Activated naive CD8-positive, alpha-beta T cell treated with anti-CD3 and anti-CD28 coated beads, Interleukin-2, amount 10 ng/mL, durations not matched to agents 7 days and 5 days (primary cell): ENCODE measurements at regions not wholly inside any gene's neighbourhood (a gene's known extent, or its start where the extent isn't known, plus 50 kb on each side); places are given as distances from the start of the nearest gene placed in this dataset.
"Not testable (repeated sequence)": the region's sequence is repeated elsewhere in the genome, so short reads cannot be mapped to it uniquely, and the experiment has no call there.

Experiments used
- ATAC-seq: fragments of 150-1000 bp; cut with Tn5 transposase; one replicate; pipeline ENCODE4 v1.10.0; 2021; ENCODE audit warnings: low read depth, moderate library complexity
- POLR2A ChIA-PET: fragments of 350-600 bp; sonication (Branson Sonifier 250); formaldehyde crosslinking; loops from one replicate; lab custom pipeline; 2021; ENCODE audit warnings: antibody characterized with exemption; lab: Charles Lee
- DNase-seq: peaks from one replicate; pipeline ENCODE4 v3.0.0; 2021
- H3K27ac Mint-ChIP-seq: one replicate; pipeline ENCODE4 v1.8.0; 2022; ENCODE audit warnings: mild to moderate bottlenecking, mixed read lengths
- H3K27me3 Mint-ChIP-seq: one replicate; pipeline ENCODE4 v1.8.0; 2022; ENCODE audit warnings: mild to moderate bottlenecking, moderate library complexity, mixed read lengths
- H3K36me3 Mint-ChIP-seq: one replicate; pipeline ENCODE4 v1.8.0; 2021; ENCODE audit warnings: mild to moderate bottlenecking, mixed read lengths
- H3K4me1 Mint-ChIP-seq: one replicate; pipeline ENCODE4 v1.8.0; 2021; ENCODE audit warnings: mixed read lengths
- H3K4me3 Mint-ChIP-seq: one replicate; pipeline ENCODE4 v1.8.0; 2022; ENCODE audit warnings: mild to moderate bottlenecking, moderate library complexity, mixed read lengths
- H3K9me3 Mint-ChIP-seq: one replicate; pipeline ENCODE4 v1.8.0; 2021; ENCODE audit warnings: mixed read lengths

DNA sequence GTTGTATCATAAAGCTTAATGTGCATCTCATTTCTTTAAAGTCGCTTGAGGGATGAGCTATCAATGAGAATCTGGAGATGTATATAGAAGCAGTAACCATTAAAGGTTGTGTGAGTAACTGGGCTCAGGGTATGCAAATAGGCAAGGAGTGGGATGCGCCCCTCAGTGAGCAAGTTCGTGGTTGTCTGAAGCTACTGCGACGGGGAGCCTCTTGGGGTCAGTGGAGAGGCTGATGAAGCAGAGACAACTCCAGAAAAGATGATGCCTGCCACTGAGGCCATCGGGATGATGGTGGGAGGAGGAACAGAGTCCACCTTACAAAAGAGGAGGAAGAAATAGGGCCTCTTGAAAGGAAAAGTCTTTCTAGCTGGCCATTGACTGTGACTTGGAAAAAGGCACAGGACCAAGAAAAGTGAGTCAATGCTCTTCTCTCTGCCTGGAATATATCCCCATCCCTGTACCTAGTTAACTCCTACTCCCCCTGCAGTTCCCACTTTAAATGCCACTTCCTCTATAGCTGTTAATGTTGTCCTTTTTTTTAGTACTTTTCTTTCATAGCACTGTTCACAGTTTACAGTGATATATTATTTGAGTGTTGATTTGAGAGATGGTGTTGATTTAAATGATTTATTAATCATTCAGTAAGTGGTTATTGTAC, 51.4 kb upstream of the LSM6 start:
- POLR2A ChIA-PET = no interaction called here
- ATAC-seq = no peak
- H3K36me3 Mint-ChIP-seq = no peaks in the 10 kb centered on the region

DNA sequence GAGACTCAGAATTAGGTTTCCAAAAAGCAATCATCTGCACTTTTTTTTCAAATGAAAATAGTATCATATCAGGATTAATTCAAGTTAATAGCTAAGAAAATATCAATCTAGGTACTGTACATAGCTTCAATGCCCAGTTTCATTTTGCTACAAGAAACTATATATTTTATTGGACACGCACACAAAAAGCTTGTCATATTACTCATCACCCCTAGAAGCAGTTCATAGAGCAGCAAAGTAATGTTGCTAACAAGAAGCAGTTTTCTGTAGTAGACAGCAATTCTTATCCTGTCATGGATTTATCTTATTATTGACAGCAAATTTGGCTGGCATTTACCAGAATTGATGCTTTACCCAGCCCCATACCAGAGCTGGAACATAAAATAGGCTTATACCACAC, 52.3 kb upstream of the LSM6 start:
- Mint-ChIP-seq H3K4me1 (no peaks in the 10 kb centered on the region), H3K36me3 (no peaks in the 10 kb centered on the region), H3K9me3 (no peaks in the 10 kb centered on the region), H3K27ac (no peak overlapping the region), H3K27me3 (peaks cover 3% of the 10 kb centered on the region), H3K4me3 (no peak overlapping the region)
- POLR2A ChIA-PET = no interaction called here
- ATAC-seq (no peak), DNase-seq (no peak)

More for the DNA sequence above, 51.4 kb upstream of the LSM6 start:
- no peaks in the 10 kb centered on the region for H3K9me3 Mint-ChIP-seq
- no peak overlapping the region for H3K4me3 Mint-ChIP-seq
- no peak overlapping the region for H3K27ac Mint-ChIP-seq
- peaks cover 3% of the 10 kb centered on the region for H3K27me3 Mint-ChIP-seq
- no peak for DNase-seq
- no peaks in the 10 kb centered on the region for H3K4me1 Mint-ChIP-seq

DNA sequence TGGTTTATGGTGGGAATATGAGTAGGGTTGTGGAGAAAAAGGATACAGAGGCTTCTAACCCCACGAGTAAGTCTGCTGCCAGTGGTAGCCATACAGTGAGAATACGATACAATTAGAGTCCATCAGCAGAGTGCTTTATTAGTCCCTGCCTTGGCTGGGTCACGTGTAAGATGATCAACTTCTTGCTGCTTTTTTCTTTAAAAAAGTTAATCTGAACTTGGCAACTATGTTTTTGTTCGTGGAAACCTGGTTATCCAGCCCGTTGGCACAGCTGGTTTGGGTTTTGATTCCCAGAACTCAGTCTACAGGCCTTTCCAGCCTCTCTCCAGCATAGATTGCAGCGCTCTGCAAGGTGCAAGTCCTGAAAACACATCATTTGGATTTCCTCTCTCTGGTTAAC, 53.1 kb upstream of the LSM6 start:
- ATAC-seq = no peak
- Mint-ChIP-seq H3K4me3 (no peak overlapping the region), H3K9me3 (no peaks in the 10 kb centered on the region), H3K36me3 (no peaks in the 10 kb centered on the region), H3K27me3 (peaks cover 3% of the 10 kb centered on the region), H3K27ac (no peak overlapping the region), H3K4me1 (no peaks in the 10 kb centered on the region)
- POLR2A ChIA-PET = no interaction called here
- DNase-seq = no peak

DNA sequence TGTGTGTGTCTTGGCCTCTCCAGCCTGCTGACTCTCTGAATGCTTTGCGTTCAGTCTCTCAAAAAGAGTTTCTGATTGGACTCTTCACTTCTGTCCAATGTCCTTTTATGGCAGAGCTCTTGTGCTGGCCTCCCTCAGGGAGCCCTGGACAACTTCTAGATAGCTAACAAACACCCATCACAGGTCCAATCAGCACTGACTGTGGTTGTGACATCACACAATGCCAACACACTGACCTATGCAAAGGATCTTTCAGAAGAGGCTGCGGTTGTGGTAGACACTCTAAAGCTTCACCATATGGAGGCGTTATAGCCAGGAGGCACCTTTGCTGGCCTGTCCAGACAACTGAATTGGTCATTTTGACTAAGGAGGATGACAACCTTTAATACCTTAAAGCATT, 53.8 kb upstream of the LSM6 start:
- no peaks in the 10 kb centered on the region for H3K36me3 Mint-ChIP-seq
- H3K27me3 Mint-ChIP-seq = peaks cover 3% of the 10 kb centered on the region

DNA sequence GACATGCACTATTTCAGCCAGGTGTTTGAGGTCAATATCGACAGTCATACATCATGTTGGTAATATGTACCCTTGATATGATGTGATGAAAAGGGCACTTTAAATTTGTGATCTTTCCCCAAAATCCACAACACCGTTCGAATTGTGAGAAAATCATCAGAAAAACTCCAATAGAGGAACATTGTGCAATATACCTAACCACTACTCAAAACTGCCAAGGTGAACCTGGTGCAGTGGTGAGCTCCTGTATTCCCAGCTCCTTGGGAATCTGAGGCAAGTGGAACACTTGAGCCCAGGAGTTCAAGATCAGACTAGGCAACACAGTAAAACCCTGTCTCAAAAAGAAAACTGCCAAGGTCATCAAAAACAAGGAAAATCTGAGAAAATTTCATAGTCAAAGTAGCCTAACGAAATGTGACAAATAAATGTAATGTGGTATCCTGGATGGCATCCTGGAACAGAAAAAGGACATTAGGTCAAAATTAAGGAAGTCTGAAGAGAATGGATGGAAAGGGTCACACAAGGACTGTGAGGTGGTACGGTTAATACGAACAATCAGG, 55.6 kb upstream of the LSM6 start:
- Mint-ChIP-seq H3K4me1 (no peaks in the 10 kb centered on the region), H3K27ac (no peak overlapping the region), H3K36me3 (no peaks in the 10 kb centered on the region), H3K27me3 (peaks cover 5% of the 10 kb centered on the region), H3K4me3 (no peak overlapping the region), H3K9me3 (no peaks in the 10 kb centered on the region)
- DNase-seq = no peak
- POLR2A ChIA-PET = no interaction called here
- ATAC-seq = no peak

More for the DNA sequence above, 53.8 kb upstream of the LSM6 start:
- no peak for ATAC-seq
- POLR2A ChIA-PET = no interaction called here
- Mint-ChIP-seq H3K27ac (no peak overlapping the region), H3K4me1 (no peaks in the 10 kb centered on the region), H3K9me3 (no peaks in the 10 kb centered on the region), H3K4me3 (no peak overlapping the region)
- DNase-seq = no peak

DNA sequence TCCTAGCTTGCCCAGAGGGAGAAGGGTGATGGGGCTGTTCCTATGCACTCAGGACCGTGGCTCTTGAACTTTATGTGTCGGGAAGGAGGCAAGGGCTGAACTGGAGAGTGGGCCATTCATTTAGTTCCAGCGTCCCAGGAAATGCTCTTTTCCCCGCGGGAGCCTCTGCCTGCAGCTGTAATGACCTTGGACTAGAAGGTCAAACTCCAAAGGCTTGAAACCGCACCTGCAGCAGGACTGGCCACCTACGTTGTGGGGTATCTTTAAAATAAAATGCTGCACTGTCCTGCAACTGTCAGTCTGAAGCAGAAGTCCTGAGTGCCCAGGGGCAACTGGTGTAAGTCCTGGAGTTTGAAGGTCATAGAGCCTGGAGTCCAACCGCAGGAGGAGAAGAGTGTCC, 61.5 kb upstream of the LSM6 start:
- peaks cover 4% of the 10 kb centered on the region for H3K27me3 Mint-ChIP-seq
- no peaks in the 10 kb centered on the region for H3K4me1 Mint-ChIP-seq
- H3K36me3 Mint-ChIP-seq = no peaks in the 10 kb centered on the region
- POLR2A ChIA-PET = no interaction called here
- DNase-seq (no peak), ATAC-seq (no peak)
- H3K27ac Mint-ChIP-seq = no peak overlapping the region
- H3K4me3 Mint-ChIP-seq = no peak overlapping the region
- H3K9me3 Mint-ChIP-seq = no peaks in the 10 kb centered on the region

DNA sequence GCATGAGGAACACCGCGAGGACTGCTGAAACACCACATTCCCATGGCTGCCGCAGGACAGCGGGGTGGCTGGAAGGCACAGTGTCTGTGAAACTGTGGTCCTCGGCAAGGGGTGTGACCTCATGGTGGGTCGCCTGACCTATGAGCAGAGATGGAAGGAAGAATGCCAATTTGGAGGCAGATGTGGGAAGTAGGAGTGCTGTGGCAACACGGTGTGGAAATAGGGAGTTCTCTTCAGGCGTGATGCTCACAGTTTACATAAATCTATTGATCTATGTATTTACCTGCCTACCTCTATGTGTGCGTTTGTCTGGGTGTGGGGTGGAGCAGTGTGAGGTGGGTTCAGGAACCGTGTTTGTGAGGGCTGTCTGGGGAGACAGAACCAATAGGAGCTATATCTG, 62.3 kb upstream of the LSM6 start:
- Mint-ChIP-seq H3K4me1 (no peaks in the 10 kb centered on the region), H3K36me3 (no peaks in the 10 kb centered on the region), H3K9me3 (no peaks in the 10 kb centered on the region), H3K4me3 (no peak overlapping the region), H3K27me3 (peaks cover 7% of the 10 kb centered on the region), H3K27ac (no peak overlapping the region)
- POLR2A ChIA-PET = no interaction called here
- ATAC-seq (no peak), DNase-seq (no peak)

DNA sequence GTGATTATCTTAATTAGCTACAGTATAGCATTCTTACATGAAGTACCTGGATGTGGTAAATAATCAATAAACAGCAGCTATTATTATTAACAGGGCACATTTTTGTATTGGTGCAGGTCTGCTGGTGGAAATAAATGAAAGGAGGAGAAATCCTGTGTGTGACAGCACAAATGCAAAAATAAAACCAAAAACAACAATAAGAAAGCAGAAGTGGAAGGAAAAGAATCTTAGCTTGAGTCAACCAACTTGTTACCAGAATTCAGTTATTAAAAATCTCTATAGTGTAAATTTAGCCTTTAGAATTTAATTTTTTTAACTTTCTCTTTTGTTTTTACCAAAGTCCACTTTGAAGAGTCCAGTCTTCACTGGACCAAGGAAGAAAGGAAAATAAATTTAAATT, 63.1 kb upstream of the LSM6 start:
- Mint-ChIP-seq H3K36me3 (no peaks in the 10 kb centered on the region), H3K27me3 (peaks cover 7% of the 10 kb centered on the region), H3K4me1 (no peaks in the 10 kb centered on the region)

DNA sequence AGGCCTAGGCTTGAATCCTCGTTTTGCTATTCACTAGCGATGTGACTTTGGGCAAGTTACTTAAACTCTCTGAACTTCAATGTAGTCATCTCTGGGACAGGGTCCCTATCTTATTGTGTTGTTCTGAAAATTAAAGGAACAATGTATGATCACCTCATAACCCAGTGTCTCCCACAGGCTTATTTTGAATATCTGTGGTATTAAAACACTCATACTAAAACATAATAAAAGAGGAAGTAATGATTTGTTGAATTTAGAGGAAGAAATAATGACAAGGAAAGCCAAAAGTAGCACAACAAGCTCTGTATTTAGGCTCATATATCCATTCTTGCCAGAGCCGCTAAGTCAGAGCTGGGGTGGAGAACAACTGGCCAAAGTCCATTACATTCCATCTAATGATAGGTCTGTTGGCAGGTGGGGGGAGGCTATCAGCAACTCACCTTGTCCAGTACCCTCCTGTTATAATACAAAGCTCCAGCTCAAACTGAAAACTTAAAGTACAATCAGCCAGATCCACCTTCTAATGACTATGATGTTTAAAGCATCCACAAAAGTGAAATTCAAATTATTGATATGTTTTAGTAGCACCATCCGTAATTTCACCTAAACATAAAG, 64.5 kb upstream of the LSM6 start:
- DNase-seq (no peak), ATAC-seq (no peak)
- POLR2A ChIA-PET = no interaction called here
- Mint-ChIP-seq H3K36me3 (no peaks in the 10 kb centered on the region), H3K27me3 (peaks cover 5% of the 10 kb centered on the region), H3K9me3 (no peaks in the 10 kb centered on the region), H3K4me3 (no peak overlapping the region), H3K4me1 (no peaks in the 10 kb centered on the region), H3K27ac (no peak overlapping the region)

More for the DNA sequence above, 63.1 kb upstream of the LSM6 start:
- H3K9me3 Mint-ChIP-seq = no peaks in the 10 kb centered on the region
- H3K27ac Mint-ChIP-seq = no peak overlapping the region
- H3K4me3 Mint-ChIP-seq = no peak overlapping the region
- DNase-seq (no peak), ATAC-seq (no peak)
- POLR2A ChIA-PET = no interaction called here

DNA sequence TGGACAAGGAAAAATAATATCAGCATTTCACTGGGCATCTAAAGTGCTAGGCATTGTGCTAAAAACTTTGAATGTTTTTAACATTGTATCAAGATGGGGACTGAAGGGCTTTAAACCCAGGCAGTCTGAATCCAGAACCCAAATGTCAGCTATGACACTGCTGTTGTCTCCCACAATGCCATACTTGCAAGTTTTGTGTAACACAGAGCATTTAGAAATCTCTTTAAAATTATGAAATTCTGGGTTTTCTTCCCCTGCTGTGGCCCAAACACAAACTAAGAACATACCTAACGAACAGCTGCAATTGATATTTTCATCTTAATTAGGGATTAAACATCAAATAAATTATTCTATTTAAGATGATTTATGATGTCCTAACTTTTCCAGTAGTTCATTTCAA, 66.8 kb upstream of the LSM6 start:
- H3K4me1 Mint-ChIP-seq = no peaks in the 10 kb centered on the region
- no peak overlapping the region for H3K27ac Mint-ChIP-seq
- ATAC-seq (no peak), DNase-seq (no peak)
- POLR2A ChIA-PET = no interaction called here
- H3K27me3 Mint-ChIP-seq = peaks cover 5% of the 10 kb centered on the region
- no peaks in the 10 kb centered on the region for H3K36me3 Mint-ChIP-seq
- no peak overlapping the region for H3K4me3 Mint-ChIP-seq
- H3K9me3 Mint-ChIP-seq = no peaks in the 10 kb centered on the region

DNA sequence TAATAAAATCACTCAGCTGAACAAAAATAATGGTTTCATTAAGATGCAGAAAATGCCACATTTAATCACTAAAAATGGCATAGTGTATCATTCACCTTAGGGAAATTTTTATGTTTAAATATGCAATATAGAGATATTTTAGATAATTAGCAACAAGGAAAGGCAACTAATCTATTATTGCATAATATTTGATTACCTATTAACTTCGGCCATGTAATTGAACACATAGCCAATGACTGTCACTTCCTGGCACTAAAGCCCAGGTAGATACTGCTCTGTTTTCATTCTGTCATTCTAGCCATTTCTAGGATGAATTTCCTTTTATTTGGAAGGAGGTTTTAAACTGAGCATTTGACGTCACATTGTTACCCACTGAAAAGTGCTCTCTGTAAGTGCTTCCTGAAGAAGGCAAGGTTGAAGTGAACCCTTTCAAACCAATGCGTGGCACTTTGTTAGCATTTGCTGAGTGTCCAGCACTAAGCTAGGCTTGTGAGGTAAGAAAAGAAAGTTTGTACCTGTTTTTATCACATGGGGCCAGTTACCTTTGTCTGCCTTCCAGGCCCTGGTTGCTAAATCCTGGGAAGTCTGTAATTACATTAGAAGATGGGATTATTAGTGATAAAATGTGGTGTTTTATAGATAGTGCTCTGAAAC, 67.8 kb upstream of the LSM6 start:
- no peaks in the 10 kb centered on the region for H3K36me3 Mint-ChIP-seq
- POLR2A ChIA-PET = no interaction called here
- ATAC-seq = no peak

DNA sequence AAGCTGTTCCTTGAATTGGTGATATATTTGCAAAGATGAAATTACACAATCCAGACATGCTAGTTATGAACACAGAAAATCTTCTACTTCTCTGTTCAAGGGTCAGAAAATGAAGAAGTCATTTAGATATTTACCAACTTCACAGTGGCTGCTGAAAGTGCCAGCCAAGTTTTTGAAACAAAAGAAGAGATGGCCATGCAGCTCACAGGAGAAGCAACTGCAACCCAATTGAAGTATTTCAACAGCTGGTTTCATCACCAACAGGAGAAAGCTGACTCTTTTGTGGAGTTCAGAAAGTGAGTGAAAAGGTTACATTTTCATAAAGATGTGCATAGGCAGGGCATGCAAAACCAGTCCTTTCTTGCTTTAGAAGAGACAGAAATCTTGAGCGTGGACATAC, 70.1 kb upstream of the LSM6 start:
- H3K4me1 Mint-ChIP-seq = no peaks in the 10 kb centered on the region
- ATAC-seq = no peak

More for the DNA sequence above, 67.8 kb upstream of the LSM6 start:
- no peak for DNase-seq
- H3K4me1 Mint-ChIP-seq = no peaks in the 10 kb centered on the region
- H3K9me3 Mint-ChIP-seq = peaks cover 2% of the 10 kb centered on the region
- H3K4me3 Mint-ChIP-seq = no peak overlapping the region
- H3K27ac Mint-ChIP-seq = no peak overlapping the region
- H3K27me3 Mint-ChIP-seq = peaks cover 3% of the 10 kb centered on the region

DNA sequence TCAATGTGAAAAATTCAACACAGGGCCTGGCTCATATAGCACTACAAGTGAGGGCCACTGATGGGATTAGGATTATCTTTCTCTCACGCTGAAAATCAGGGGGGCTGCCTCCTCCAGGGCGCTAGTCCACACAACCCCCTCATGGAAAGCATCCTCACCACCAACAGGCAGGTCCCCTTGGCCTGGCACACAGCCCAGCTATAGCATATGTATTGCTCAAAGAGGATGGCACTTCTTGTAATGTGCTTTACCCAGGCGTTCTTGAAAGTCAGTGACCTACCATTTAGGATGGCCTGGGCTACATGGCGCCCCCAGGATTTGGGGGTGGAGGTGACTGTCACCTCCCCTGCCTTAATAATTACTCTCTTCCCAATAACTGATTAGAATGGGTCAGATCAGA, 71.0 kb upstream of the LSM6 start:
- Mint-ChIP-seq H3K4me3 (no peak overlapping the region), H3K27me3 (peaks cover 6% of the 10 kb centered on the region), H3K9me3 (peaks cover 2% of the 10 kb centered on the region), H3K36me3 (no peaks in the 10 kb centered on the region), H3K27ac (no peak overlapping the region), H3K4me1 (no peaks in the 10 kb centered on the region)
- no peak for DNase-seq
- no peak for ATAC-seq
- POLR2A ChIA-PET = no interaction called here

More for the DNA sequence above, 70.1 kb upstream of the LSM6 start:
- H3K36me3 Mint-ChIP-seq = no peaks in the 10 kb centered on the region
- no peak overlapping the region for H3K27ac Mint-ChIP-seq
- no peak overlapping the region for H3K4me3 Mint-ChIP-seq
- H3K9me3 Mint-ChIP-seq = peaks cover 2% of the 10 kb centered on the region
- peaks cover 3% of the 10 kb centered on the region for H3K27me3 Mint-ChIP-seq
- POLR2A ChIA-PET = interaction anchor here (0.6 kb wide), 1 partner anchor 735 kb away, joined by 7 read pairs; no protein-coding TSS in a partner anchor
- DNase-seq = no peak

DNA sequence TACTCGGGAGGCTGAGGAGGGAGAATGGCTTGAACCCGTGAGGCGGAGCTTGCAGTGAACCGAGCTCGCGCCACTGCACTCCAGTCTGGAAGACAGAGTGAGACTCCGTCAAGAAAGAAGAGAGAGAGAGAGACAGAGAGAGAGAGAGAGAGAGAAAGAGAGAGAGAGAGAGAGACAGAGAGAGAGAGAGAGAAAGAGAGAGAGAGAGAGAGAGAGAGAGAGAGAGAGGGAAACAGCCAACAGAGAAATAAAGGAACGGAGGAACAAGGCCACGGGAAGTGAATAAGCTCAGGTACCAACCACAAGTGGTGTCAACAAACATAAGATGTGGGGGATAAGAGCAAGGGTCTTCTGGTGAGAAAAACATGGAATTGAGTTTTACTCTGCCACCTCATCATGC, 71.5 kb upstream of the LSM6 start:
- ATAC-seq, H3K27me3 Mint-ChIP-seq, H3K4me3 Mint-ChIP-seq, H3K27ac Mint-ChIP-seq, H3K9me3 Mint-ChIP-seq, POLR2A ChIA-PET, H3K36me3 Mint-ChIP-seq, H3K4me1 Mint-ChIP-seq, DNase-seq: not testable (repeated sequence)
